GM12873 (cell line): ENCODE measurements at regions not wholly inside any gene's neighbourhood (a gene's known extent, or its start where the extent isn't known, plus 50 kb on each side); places are given as distances from the start of the nearest gene placed in this dataset.

Source experiments
- TF ChIP-seq, protein P1 (sequence below): IDR thresholded peaks from 2 replicates; pipeline ENCODE4 v1.5.1; 2012; ENCODE audit warnings: low read depth, mild to moderate bottlenecking, moderate library complexity, low read length, control low read depth; ENCODE audit not compliant: insufficient read depth; ENCODE audit errors: missing control alignments

DNA sequence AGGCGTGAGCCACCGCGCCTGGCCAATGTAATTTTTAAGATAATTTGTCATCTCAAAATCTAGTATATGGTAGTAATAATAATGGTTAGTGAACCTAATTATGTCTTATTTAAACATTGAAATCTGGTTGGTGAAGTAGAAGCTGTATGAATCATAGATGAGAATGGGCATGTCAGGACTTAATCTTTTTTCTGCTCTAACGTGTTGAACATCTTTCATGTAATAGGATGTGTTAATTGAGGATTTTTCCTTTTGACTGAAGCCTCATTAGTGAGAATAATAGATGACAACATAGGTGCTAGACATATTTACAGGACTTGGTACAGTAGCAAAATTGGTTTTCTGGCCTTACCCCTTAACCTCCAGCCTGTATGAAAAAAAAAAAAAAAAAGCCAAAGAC is 835.6 kb downstream of the IGSF11 start:
- TF ChIP-seq, protein P1, sequence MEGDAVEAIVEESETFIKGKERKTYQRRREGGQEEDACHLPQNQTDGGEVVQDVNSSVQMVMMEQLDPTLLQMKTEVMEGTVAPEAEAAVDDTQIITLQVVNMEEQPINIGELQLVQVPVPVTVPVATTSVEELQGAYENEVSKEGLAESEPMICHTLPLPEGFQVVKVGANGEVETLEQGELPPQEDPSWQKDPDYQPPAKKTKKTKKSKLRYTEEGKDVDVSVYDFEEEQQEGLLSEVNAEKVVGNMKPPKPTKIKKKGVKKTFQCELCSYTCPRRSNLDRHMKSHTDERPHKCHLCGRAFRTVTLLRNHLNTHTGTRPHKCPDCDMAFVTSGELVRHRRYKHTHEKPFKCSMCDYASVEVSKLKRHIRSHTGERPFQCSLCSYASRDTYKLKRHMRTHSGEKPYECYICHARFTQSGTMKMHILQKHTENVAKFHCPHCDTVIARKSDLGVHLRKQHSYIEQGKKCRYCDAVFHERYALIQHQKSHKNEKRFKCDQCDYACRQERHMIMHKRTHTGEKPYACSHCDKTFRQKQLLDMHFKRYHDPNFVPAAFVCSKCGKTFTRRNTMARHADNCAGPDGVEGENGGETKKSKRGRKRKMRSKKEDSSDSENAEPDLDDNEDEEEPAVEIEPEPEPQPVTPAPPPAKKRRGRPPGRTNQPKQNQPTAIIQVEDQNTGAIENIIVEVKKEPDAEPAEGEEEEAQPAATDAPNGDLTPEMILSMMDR = no peak

DNA sequence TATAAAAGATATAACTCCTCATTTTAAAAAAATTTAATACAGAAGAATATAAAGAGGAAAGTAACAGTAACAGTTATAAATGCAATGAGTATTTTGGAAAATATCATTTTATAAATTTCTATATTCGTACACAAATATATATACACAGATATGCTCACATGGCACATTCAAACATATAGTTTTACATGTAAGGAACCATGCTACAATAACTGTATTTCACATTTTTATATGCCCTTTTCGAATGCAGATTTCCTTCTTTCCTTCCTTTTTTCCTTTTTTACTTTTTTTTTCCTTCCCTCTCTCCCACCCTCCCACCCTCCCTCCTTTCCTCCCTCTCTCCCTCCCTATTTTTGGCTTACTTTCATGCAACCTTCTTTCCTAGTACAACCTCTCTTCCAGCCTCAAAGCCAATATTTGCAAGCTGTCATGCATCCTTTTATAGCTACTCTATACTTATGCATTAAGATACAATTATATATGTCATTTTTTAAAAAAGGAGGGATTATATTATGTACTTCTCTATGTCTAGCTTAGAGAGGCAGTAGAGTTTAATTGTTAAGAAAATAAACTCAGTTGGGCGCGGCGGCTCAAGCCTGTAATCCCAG is 830.5 kb downstream of the IGSF11 start:
- TF ChIP-seq, protein P1 = no peak

- TF ChIP-seq, protein P1 = no peak
Measured at GRCh38 chr3:118207271-118207670, 827.4 kb downstream of the IGSF11 start.

DNA sequence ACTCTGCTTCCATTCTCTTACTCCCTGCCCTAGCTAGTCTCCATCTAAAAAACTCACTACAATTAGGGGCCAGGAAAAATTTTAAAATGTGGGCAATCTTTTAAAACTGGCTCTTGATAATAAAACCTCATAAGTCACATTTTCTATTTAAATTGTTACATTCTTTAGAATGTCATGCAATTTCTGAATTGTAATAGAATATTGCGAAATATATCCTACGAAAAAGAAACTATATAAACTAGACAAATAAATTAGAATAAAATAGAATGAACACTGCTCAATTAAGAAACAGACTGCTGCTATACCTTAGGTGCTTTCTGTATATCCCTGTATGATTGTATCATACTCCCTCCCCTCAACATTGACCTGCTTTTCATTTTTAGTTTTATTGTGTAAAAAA is 826.0 kb downstream of the IGSF11 start:
- TF ChIP-seq, protein P1 = no peak

- TF ChIP-seq, protein P1 = no peak
Measured at GRCh38 chr3:118213892-118214291, 820.8 kb downstream of the IGSF11 start.

DNA sequence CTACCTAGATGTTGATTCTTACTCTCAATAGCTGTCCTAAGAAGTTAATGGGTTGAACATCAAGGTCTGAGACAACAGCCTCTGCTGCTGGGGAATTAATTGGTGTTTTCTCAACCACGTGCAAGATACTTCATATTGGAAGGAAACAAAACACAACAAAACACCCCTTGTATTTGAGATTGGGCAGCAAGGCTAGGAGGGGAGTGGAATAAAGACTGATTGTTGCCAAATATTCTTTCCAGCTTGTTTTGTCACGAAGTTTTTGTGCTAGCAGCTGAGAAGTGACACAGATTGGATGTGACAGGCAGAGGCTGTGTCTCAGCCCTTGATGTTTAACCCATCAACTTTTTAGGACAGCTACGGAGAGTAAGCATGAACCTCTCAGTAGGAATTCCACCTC is 808.4 kb downstream of the IGSF11 start:
- TF ChIP-seq, protein P1 = no peak

DNA sequence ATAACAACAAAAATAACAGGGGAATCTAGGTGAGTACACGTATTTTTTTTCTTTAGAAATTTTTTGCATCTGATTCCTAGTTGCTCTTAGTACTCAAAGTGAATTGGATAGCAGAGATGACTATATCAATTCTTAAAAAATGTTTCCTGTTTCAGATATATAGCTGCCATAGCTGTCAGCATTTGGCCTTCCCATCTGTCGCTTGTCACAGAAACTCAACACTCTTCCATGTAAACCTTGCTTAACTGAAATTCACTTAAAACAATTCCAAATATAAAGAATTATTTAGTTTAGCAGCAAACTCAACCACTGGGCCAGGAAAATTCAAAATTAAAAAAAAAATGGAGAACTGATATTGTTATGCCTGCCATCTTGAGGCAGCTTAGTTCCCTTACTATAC is 807.5 kb downstream of the IGSF11 start:
- TF ChIP-seq, protein P1 = no peak

DNA sequence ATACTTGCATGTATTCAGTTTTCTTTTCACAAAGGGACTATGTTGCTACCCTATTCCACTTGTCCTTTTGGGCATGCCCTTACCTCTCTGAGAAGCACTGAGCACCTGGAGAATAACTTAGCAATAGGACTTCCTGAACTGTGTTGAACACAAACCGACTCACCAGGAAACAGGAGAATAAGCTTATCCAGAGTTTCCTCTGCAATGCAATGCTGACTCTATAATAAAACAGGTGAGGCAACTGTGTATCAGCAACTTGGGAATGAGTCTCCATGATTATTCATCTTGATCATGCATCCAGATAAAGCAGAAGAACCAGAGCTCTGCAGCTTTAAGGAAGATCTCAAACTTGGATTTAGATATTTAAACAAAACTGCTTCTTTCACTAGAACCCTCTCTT is 806.5 kb downstream of the IGSF11 start:
- TF ChIP-seq, protein P1 = no peak
